GM13977 (cell line): ENCODE measurements at regions not wholly inside any gene's neighbourhood (a gene's known extent, or its start where the extent isn't known, plus 50 kb on each side); places are given as distances from the start of the nearest gene placed in this dataset.

Experiments used
- DNase-seq: peaks from one replicate; pipeline ENCODE4 v3.0.0; 2012; ENCODE audit warnings: low spot score
- CTCF ChIP-seq: IDR thresholded peaks from 2 replicates; pipeline ENCODE4 v1.5.1; 2012; ENCODE audit warnings: mild to moderate bottlenecking, control low read depth; ENCODE audit not compliant: insufficient read depth; ENCODE audit errors: extremely low read depth, missing control alignments
- in situ Hi-C: fragments of 300-500 bp; cut with MboI; formaldehyde crosslinking; loops from one replicate; pipeline ENCODE4 v1.12.0; 2022; ENCODE audit warnings: low sequenced_read_pairs, low pct_unique_long_range_greater_than_20kb, mixed read lengths, inconsistent platforms; ENCODE audit not compliant: unreplicated experiment

GRCh38 chr7:49718760-49719159 lies 54.7 kb upstream of the VWC2 start:
- no peak for DNase-seq
- in situ Hi-C loops, result no loop called here
- no peak for TF ChIP-seq CTCF

DNA sequence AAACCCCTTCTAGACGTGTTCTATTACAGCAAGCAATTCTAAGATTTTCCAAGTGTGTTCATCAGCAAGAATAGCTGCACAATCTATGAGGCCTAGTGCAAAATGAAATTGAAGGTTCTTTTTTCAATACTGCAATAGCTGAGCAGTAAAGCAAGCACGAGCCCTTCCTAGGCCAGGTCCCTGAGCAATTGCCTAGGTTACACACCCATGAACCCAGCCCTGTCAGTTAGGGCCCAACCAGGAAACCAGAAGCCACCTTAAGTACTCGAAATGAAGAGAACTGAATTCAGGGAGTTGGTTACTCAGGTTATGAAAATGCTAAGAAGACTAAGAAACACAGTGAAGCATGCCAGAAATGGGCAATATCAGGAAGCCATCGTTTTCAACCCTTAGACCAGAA lies 52.0 kb upstream of the VWC2 start:
- in situ Hi-C loops, result no loop called here
- no peak for DNase-seq
- no peak for TF ChIP-seq CTCF
